Testis (tissue), 2 donors: ENCODE measurements at regions not wholly inside any gene's neighbourhood (a gene's known extent, or its start where the extent isn't known, plus 50 kb on each side); places are given as distances from the start of the nearest gene placed in this dataset.

Experiments
- DNase-seq: peaks from one replicate; pipeline ENCODE4 v3.0.0-alpha.2; 2019
- H3K27ac ChIP-seq, 2 donors: fragments of 200-600 bp; sonication (generic); one replicate each; pipeline ENCODE4 v1.5.1; 2019
- H3K27me3 ChIP-seq: fragments of 200-600 bp; sonication (generic); one replicate; pipeline ENCODE4 v1.5.1; 2019
- H3K36me3 ChIP-seq: fragments of 200-600 bp; sonication (generic); one replicate; pipeline ENCODE4 v1.5.1; 2017; ENCODE audit warnings: low read depth; ENCODE audit errors: missing control alignments
- H3K4me1 ChIP-seq: fragments of 200-600 bp; sonication (generic); one replicate; pipeline ENCODE4 v1.5.1; 2019
- H3K4me3 ChIP-seq, 2 donors: fragments of 200-600 bp; sonication (generic); one replicate each; pipeline ENCODE4 v1.5.1; 2017 to 2019
- H3K9me3 ChIP-seq: fragments of 200-600 bp; sonication (generic); one replicate; pipeline ENCODE4 v1.5.1; 2017
- CTCF ChIP-seq, 3 experiments: fragments of 450-650 bp in 2 of 3; fragments of 200-600 bp in 1 of 3; sonication (generic) in 1 of 3; IDR thresholded peaks; one replicate each; pipeline ENCODE4 v1.5.1; 2016 to 2019; ENCODE audit warnings: antibody characterized with exemption in 3 of 3, mild to moderate bottlenecking in 2 of 3, moderate library complexity in 1 of 3
- POLR2A ChIP-seq: fragments of 450-650 bp; IDR thresholded peaks from one replicate; pipeline ENCODE4 v1.6.1; 2017; ENCODE audit warnings: antibody characterized with exemption, mild to moderate bottlenecking, moderate library complexity
- WGBS, 2 donors: methylation state at CpG; one replicate each; pipeline ENCODE4 v1.1.5; 2018; 5-methylcytosine and 5-hydroxymethylcytosine counted together
- intact Hi-C: fragments of 100-400 bp; cut with DNase I; formaldehyde crosslinking; loops from one replicate; pipeline ENCODE4 v1.15.1; 2023; ENCODE audit warnings: low total_unique reads

GRCh38 chr9:36778682-36779081 is 206.0 kb downstream of the MELK start:
- Histone ChIP-seq H3K27ac (no peak overlapping the region), H3K36me3 (no peaks in the 10 kb centered on the region), H3K4me1 (peaks cover 16% of the 10 kb centered on the region), H3K4me3 (no peak overlapping the region), H3K9me3 (no peaks in the 10 kb centered on the region), H3K27me3 (no peaks in the 10 kb centered on the region)
- 88 to 95% methylated on average over 3 of the region's 3 CpGs for WGBS, 2 donors
- intact Hi-C loops = no loop called here
- DNase-seq = no peak
- TF ChIP-seq CTCF (IDR thresholded peaks at IDR 0.05) (no peak), POLR2A (no peak)

- intact Hi-C loops = no loop called here
- DNase-seq = peak; percentile 55
- Histone ChIP-seq H3K4me3 (peak overlapping the region; percentile 9 to 38), H3K4me1 (peaks cover 16% of the 10 kb centered on the region), H3K9me3 (no peaks in the 10 kb centered on the region), H3K36me3 (no peaks in the 10 kb centered on the region), H3K27ac (no peak overlapping the region), H3K27me3 (no peaks in the 10 kb centered on the region)
- WGBS, 2 donors = 40 to 44% methylated on average over 8 of the region's 8 CpGs
- TF ChIP-seq CTCF (IDR thresholded peaks at IDR 0.05) (no peak), POLR2A (no peak)
These were observed 206.9 kb downstream of the MELK start for GRCh38 chr9:36779582-36779981.

- Histone ChIP-seq H3K9me3 (no peaks in the 10 kb centered on the region), H3K36me3 (no peaks in the 10 kb centered on the region), H3K27me3 (no peaks in the 10 kb centered on the region), H3K4me1 (peaks cover 16% of the 10 kb centered on the region), H3K27ac (no peak overlapping the region), H3K4me3 (peak overlapping the region; percentile 9 to 38)
- intact Hi-C loops = no loop called here
- no peak for DNase-seq
- TF ChIP-seq CTCF (IDR thresholded peaks at IDR 0.05) (no peak), POLR2A (no peak)
- 24 to 28% methylated on average over 7 to 8 of the region's 8 CpGs for WGBS, 2 donors
These were observed 207.5 kb downstream of the MELK start for GRCh38 chr9:36780186-36780585.

- Histone ChIP-seq H3K9me3 (no peaks in the 10 kb centered on the region), H3K4me1 (peaks cover 16% of the 10 kb centered on the region), H3K4me3 (no peak overlapping the region), H3K36me3 (no peaks in the 10 kb centered on the region), H3K27ac (no peak overlapping the region), H3K27me3 (no peaks in the 10 kb centered on the region)
- DNase-seq = no peak
- intact Hi-C loops = no loop called here
- WGBS, 2 donors = 37 to 57% methylated on average over 10 of the region's 10 CpGs
- TF ChIP-seq CTCF (IDR thresholded peaks at IDR 0.05) = no peak
- no peak for TF ChIP-seq POLR2A
These were observed 208.8 kb downstream of the MELK start for GRCh38 chr9:36781533-36781932.
